ENCODE measurements at regions not wholly inside any gene's neighbourhood (a gene's known extent, or its start where the extent isn't known, plus 50 kb on each side); places are given as distances from the start of the nearest gene placed in this dataset.

GRCh38 chr13:37342205-37342604 lies 236.7 kb upstream of the CSNK1A1L start:
- no peaks in the 10 kb centered on the region for H3K9me2 ChIP-seq (ENCODE audit: insufficient read depth)
- no peaks in the 10 kb centered on the region for H3K4me1 ChIP-seq (ENCODE audit: insufficient read depth)
- Mint-ChIP-seq H3K4me3 (no peak overlapping the region), H3K9me3 (no peaks in the 10 kb centered on the region), H3K36me3 (ENCODE audit: low read depth) (no peaks in the 10 kb centered on the region), H3K27ac (no peak overlapping the region), H3K4me1 (no peaks in the 10 kb centered on the region), H3K27me3 (ENCODE audit: insufficient read depth, low read depth, poor library complexity) (no peaks in the 10 kb centered on the region)
- no peaks in the 10 kb centered on the region for H4K20me1 ChIP-seq (replicated peaks; ENCODE audit: insufficient read depth)
- no peak overlapping the region for H3K27ac ChIP-seq (ENCODE audit: low read depth)
- no peaks in the 10 kb centered on the region for H3F3A ChIP-seq (replicated peaks; ENCODE audit: low read depth)
- TF ChIP-seq ZNF462 (CRISPR knock-in tag; IDR thresholded peaks at IDR 0.05) (no peak), ETS1 (IDR thresholded peaks at IDR 0.05) (no peak), POLR2AphosphoS5 (IDR thresholded peaks at IDR 0.05; ENCODE audit: low read depth) (no peak), EZH2 (IDR thresholded peaks at IDR 0.05; ENCODE audit: low read depth, unreplicated experiment) (no peak), ZNF331 (CRISPR knock-in tag; IDR thresholded peaks at IDR 0.05; ENCODE audit: low read depth) (no peak), CTCF (conservative IDR thresholded peaks at IDR 0.05; ENCODE audit: low read depth in 2 of 2) (no peak), CREB1 (CRISPR knock-in tag; IDR thresholded peaks at IDR 0.05; ENCODE audit: low read depth) (no peak), NANOG (IDR thresholded peaks at IDR 0.05; ENCODE audit: borderline replicate concordance) (no peak), STAT1 (IDR thresholded peaks at IDR 0.05; ENCODE audit: unreplicated experiment) (no peak), EZH2phosphoT487 (IDR thresholded peaks at IDR 0.05; ENCODE audit: unreplicated experiment) (no peak), ZNF114 (CRISPR knock-in tag; IDR thresholded peaks at IDR 0.05) (no peak)
- ATAC-seq = no peak
- H3K27me3 ChIP-seq (ENCODE audit: insufficient read depth) = no peaks in the 10 kb centered on the region
- no peaks in the 10 kb centered on the region for H3K36me3 ChIP-seq (ENCODE audit: insufficient read depth)
- no peak for DNase-seq (ENCODE audit: low spot score)
- H3K79me2 ChIP-seq (replicated peaks; ENCODE audit: insufficient read depth) = no peaks in the 10 kb centered on the region
- H2AFZ ChIP-seq = no peak overlapping the region
- no peak overlapping the region for H3K4me3 ChIP-seq
- no peak overlapping the region for H3K4me2 ChIP-seq

Data from GM23338 (cell line).